Lung (tissue), 11 donors: ENCODE measurements at regions not wholly inside any gene's neighbourhood (a gene's known extent, or its start where the extent isn't known, plus 50 kb on each side); places are given as distances from the start of the nearest gene placed in this dataset.

Source experiments
- ATAC-seq: fragments of 200-7000 bp; cut with Tn5 transposase; one replicate; pipeline ENCODE4 v1.9.1; 2020; ENCODE audit warnings: moderate number of reproducible peaks; ENCODE audit not compliant: insufficient read depth, low FRiP score
- DNase-seq, 3 donors: peaks; one replicate each; pipeline ENCODE4 v3.0.0-alpha.2; 2013 to 2017
- H3K27ac ChIP-seq, 2 donors: one replicate each; pipeline ENCODE4 v1.5.1; 2013; ENCODE audit warnings: mild to moderate bottlenecking in 2 of 2, moderate library complexity in 2 of 2, control low read depth in 1 of 2, inconsistent platforms in 1 of 2, low read depth in 1 of 2, low read length in 1 of 2
- H3K27me3 ChIP-seq, 3 donors: one replicate each; pipeline ENCODE4 v1.5.1; 2013; ENCODE audit warnings: low read length in 2 of 3; ENCODE audit not compliant: control insufficient read depth in 3 of 3, insufficient read depth in 3 of 3
- H3K36me3 ChIP-seq, 4 donors: one replicate each; pipeline ENCODE4 v1.5.1; 2013; ENCODE audit warnings: low read length in 4 of 4, mild to moderate bottlenecking in 1 of 4, moderate library complexity in 1 of 4; ENCODE audit not compliant: control insufficient read depth in 4 of 4, insufficient read depth in 4 of 4
- H3K4me1 ChIP-seq, 5 donors: one replicate each; pipeline ENCODE4 v1.5.1; 2013; ENCODE audit warnings: low read length in 5 of 5, mild to moderate bottlenecking in 2 of 5, moderate library complexity in 1 of 5; ENCODE audit not compliant: control insufficient read depth in 5 of 5, insufficient read depth in 5 of 5
- H3K4me3 ChIP-seq: one replicate; pipeline ENCODE4 v1.5.1; 2013; ENCODE audit warnings: mild to moderate bottlenecking, control low read depth, moderate library complexity
- H3K9ac ChIP-seq, 2 donors: one replicate each; pipeline ENCODE4 v1.5.1; 2013; ENCODE audit warnings: low read length in 2 of 2, control low read depth in 1 of 2; ENCODE audit not compliant: insufficient read depth in 1 of 2
- H3K9me3 ChIP-seq, 4 donors: one replicate each; pipeline ENCODE4 v1.5.1; 2013; ENCODE audit warnings: low read length in 3 of 4, mild to moderate bottlenecking in 1 of 4, moderate library complexity in 1 of 4; ENCODE audit not compliant: control insufficient read depth in 4 of 4, insufficient read depth in 3 of 4
- WGBS, 2 donors: extraction: QIAGEN DNeasy Blood & Tissue Kit; methylation state at CpG; one replicate each; pipeline ENCODE4 v1.1.7; 2013; 5-methylcytosine and 5-hydroxymethylcytosine counted together
- TF ChIP-seq, protein P1 (sequence below): IDR thresholded peaks from 2 replicates; pipeline ENCODE4 v1.5.1; 2012; ENCODE audit warnings: mild to moderate bottlenecking; ENCODE audit errors: control extremely low read depth, extremely low read depth
- donor health status: control.
- donor health status: control.
- donor health status: Bipolar disorder and iron deficiency.
- donor health status: healthy.
- donor health status: DM: yes; HTN: yes; CAD: no.

DNA sequence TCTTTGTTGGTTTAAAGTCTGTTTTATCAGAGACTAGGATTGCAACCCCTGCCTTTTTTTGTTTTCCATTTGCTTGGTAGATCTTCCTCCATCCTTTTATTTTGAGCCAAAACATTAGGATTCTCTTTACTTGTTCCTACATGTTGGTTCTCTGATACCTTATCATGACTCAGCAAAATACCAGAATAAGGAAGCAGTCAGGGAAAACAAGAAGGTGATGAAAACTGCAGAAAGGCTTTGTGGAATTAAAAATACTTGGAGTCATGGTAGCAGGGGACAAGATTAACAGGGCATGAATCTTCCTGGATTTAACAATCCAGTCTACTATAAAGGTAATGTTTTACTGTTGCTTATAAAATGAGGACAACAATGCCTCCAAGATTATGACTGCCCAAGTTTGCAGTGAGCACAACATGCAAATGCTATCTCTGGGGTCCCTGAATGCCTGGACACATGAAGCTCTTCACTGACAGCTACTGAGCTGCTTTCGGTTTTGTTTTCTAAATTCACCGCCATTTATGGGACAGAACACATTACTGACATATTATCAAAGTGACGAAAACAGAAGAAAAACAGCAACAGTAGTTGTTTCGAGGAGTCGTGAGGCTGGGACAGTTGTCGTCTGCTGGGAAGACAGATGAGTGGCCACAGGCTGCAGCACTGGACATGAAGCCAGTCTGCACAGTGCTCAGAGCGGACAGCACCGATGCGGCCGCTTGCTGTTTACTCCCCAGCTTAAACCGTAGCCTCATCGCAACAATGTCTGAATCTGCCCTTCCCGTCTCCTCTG, 174.5 kb upstream of the DKK2 start:
- Histone ChIP-seq H3K27me3 (no peaks in the 10 kb centered on the region), H3K4me3 (peak overlapping the region; percentile 43)
- DNase-seq: peak; percentile 30 to 79 (median 67)

DNA sequence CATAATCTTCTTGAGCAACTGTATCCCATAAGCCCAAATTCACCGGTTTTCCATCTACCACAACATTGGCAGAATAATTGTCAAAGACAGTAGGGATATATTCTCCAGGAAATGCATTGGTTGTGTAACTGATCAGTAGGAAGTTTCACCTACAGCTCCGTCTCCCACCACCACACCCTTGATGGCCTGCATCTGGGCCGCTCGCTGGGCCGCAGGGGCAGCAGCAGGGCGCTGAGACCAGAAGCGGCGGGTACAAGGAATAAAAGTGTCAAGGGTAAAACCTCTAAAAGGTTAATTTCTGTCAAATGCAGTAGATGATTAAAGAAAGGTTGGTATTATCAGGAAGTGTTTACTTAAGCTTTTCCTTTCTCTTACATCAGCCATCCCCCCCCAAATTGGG, 167.6 kb upstream of the DKK2 start:
- no peaks in the 10 kb centered on the region for H3K9me3 ChIP-seq
- H3K4me3 ChIP-seq: no peak overlapping the region
- peaks cover 0 to 3% (median 0%) of the 10 kb centered on the region in 5 donors for H3K4me1 ChIP-seq
- ATAC-seq (no peak), DNase-seq (no peak)
- H3K9ac ChIP-seq: no peak overlapping the region
- no peak overlapping the region for H3K27ac ChIP-seq
- no peaks in the 10 kb centered on the region for H3K36me3 ChIP-seq
- no peaks in the 10 kb centered on the region for H3K27me3 ChIP-seq
- TF ChIP-seq, protein P1, sequence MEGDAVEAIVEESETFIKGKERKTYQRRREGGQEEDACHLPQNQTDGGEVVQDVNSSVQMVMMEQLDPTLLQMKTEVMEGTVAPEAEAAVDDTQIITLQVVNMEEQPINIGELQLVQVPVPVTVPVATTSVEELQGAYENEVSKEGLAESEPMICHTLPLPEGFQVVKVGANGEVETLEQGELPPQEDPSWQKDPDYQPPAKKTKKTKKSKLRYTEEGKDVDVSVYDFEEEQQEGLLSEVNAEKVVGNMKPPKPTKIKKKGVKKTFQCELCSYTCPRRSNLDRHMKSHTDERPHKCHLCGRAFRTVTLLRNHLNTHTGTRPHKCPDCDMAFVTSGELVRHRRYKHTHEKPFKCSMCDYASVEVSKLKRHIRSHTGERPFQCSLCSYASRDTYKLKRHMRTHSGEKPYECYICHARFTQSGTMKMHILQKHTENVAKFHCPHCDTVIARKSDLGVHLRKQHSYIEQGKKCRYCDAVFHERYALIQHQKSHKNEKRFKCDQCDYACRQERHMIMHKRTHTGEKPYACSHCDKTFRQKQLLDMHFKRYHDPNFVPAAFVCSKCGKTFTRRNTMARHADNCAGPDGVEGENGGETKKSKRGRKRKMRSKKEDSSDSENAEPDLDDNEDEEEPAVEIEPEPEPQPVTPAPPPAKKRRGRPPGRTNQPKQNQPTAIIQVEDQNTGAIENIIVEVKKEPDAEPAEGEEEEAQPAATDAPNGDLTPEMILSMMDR: no peak
- 90 to 95% methylated on average over 8 of the region's 8 CpGs for WGBS, 2 donors

More for the DNA sequence above, 174.5 kb upstream of the DKK2 start:
- ATAC-seq: no peak
- no peaks in the 10 kb centered on the region for H3K9me3 ChIP-seq
- H3K27ac ChIP-seq: no peak overlapping the region
- no peaks in the 10 kb centered on the region for H3K36me3 ChIP-seq
- TF ChIP-seq, protein P1: no peak
- peaks cover 0 to 3% (median 0%) of the 10 kb centered on the region in 5 donors for H3K4me1 ChIP-seq
- 78 to 79% methylated on average over 13 of the region's 13 CpGs for WGBS, 2 donors
- peak overlapping the region in 1 of 2 donors; percentile 72 for H3K9ac ChIP-seq

DNA sequence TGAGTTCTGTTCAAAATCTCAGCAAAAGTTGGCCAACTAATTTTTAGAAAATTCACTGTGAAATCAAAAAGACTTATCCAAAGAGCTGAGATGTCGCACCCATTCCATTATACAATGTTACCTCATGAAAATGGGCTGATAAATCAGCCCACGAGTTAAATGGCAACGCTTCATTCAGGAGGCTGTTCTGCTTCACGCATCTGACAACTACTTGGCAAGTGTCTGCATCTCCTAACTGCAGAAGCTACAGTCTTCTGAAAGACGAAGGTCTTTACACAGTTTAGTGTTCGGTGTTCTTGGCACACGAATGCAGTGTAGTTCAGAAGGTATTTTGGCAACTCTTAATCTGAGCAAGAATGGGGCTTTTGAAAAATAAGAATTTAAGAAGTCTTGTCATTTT, 166.6 kb upstream of the DKK2 start:
- H3K36me3 ChIP-seq: no peaks in the 10 kb centered on the region
- H3K9me3 ChIP-seq: no peaks in the 10 kb centered on the region
- no peak overlapping the region for H3K9ac ChIP-seq
- no peak overlapping the region for H3K4me3 ChIP-seq
- ATAC-seq: no peak
- DNase-seq: no peak
- H3K27me3 ChIP-seq: no peaks in the 10 kb centered on the region
- H3K27ac ChIP-seq: no peak overlapping the region
- TF ChIP-seq, protein P1: no peak
- peaks cover 0 to 3% (median 0%) of the 10 kb centered on the region in 5 donors for H3K4me1 ChIP-seq
- WGBS, 2 donors: 78 to 84% methylated on average over 7 of the region's 7 CpGs
